GM23338 (cell line): ENCODE measurements at regions not wholly inside any gene's neighbourhood (a gene's known extent, or its start where the extent isn't known, plus 50 kb on each side); places are given as distances from the start of the nearest gene placed in this dataset.

Source experiments
- ATAC-seq: fragments of 200-7000 bp; cut with Tn5 transposase; 3 replicates; pipeline ENCODE4 v1.9.1; 2020
- DNase-seq: peaks from one replicate; pipeline ENCODE4 v3.0.0-alpha.2; 2015; ENCODE audit warnings: low spot score
- H2AFZ ChIP-seq: fragments of 200-600 bp; sonication (generic); 2 replicates; pipeline ENCODE4 v1.8.0; 2016; ENCODE audit warnings: antibody characterized with exemption, mild to moderate bottlenecking, moderate library complexity
- H3F3A ChIP-seq: fragments of 200-600 bp; sonication (generic); replicated peaks from 2 replicates; pipeline ENCODE4 v1.8.0; 2017; ENCODE audit warnings: antibody characterized with exemption, mixed run types, low read depth
- H3K27ac ChIP-seq: fragments of 200-600 bp; sonication (generic); 2 replicates; pipeline ENCODE4 v1.6.1; 2016; ENCODE audit warnings: low read depth
- H3K27me3 ChIP-seq: fragments of 200-600 bp; sonication (generic); 2 replicates; pipeline ENCODE4 v1.8.0; 2016; ENCODE audit warnings: mild to moderate bottlenecking, mixed run types, moderate library complexity; ENCODE audit not compliant: insufficient read depth
- H3K36me3 ChIP-seq: fragments of 200-600 bp; sonication (generic); 2 replicates; pipeline ENCODE4 v1.8.0; 2016; ENCODE audit warnings: mild to moderate bottlenecking; ENCODE audit not compliant: insufficient read depth
- H3K4me1 ChIP-seq: fragments of 200-600 bp; sonication (generic); 2 replicates; pipeline ENCODE4 v1.8.0; 2016; ENCODE audit warnings: mild to moderate bottlenecking, moderate library complexity; ENCODE audit not compliant: insufficient read depth
- H3K4me2 ChIP-seq: fragments of 200-600 bp; sonication (generic); 2 replicates; pipeline ENCODE4 v1.7.1; 2017; ENCODE audit warnings: mixed run types
- H3K4me3 ChIP-seq: fragments of 200-600 bp; sonication (generic); 2 replicates; pipeline ENCODE4 v1.6.1; 2016; ENCODE audit warnings: mixed run types
- H3K79me2 ChIP-seq: fragments of 200-600 bp; sonication (generic); replicated peaks from 2 replicates; pipeline ENCODE4 v1.8.0; 2017; ENCODE audit warnings: mild to moderate bottlenecking; ENCODE audit not compliant: insufficient read depth
- H3K9me2 ChIP-seq: fragments of 200-600 bp; sonication (generic); 2 replicates; pipeline ENCODE4 v1.8.0; 2017; ENCODE audit not compliant: insufficient read depth
- H4K20me1 ChIP-seq: fragments of 200-600 bp; sonication (generic); replicated peaks from 2 replicates; pipeline ENCODE4 v1.8.0; 2017; ENCODE audit warnings: mild to moderate bottlenecking; ENCODE audit not compliant: insufficient read depth
- H3K27ac Mint-ChIP-seq: 2 replicates; pipeline ENCODE4 v1.8.0; 2020; ENCODE audit warnings: inconsistent platforms, mild to moderate bottlenecking, moderate library complexity, mixed read lengths
- H3K27me3 Mint-ChIP-seq: 3 replicates; pipeline ENCODE4 v1.8.0; 2022; ENCODE audit warnings: low read depth, mild to moderate bottlenecking, moderate library complexity, mixed read lengths, inconsistent platforms; ENCODE audit not compliant: insufficient read depth, poor library complexity
- H3K36me3 Mint-ChIP-seq: 3 replicates; pipeline ENCODE4 v1.8.0; 2021; ENCODE audit warnings: low read depth, mild to moderate bottlenecking, inconsistent platforms, moderate library complexity, mixed read lengths
- H3K4me1 Mint-ChIP-seq: 3 replicates; pipeline ENCODE4 v1.8.0; 2020; ENCODE audit warnings: mild to moderate bottlenecking, inconsistent platforms, mixed read lengths
- H3K4me3 Mint-ChIP-seq: 3 replicates; pipeline ENCODE4 v1.8.0; 2021; ENCODE audit warnings: moderate library complexity, mild to moderate bottlenecking, inconsistent platforms, mixed read lengths
- H3K9me3 Mint-ChIP-seq: 3 replicates; pipeline ENCODE4 v1.8.0; 2020; ENCODE audit warnings: moderate library complexity, mild to moderate bottlenecking, inconsistent platforms, mixed read lengths
- CREB1 ChIP-seq: fragments of 250-450 bp; sonication (Bioruptor Pico); IDR thresholded peaks from 2 replicates; pipeline ENCODE4 v1.5.0; 2020; ENCODE audit warnings: low read depth, mild to moderate bottlenecking, moderate library complexity
- CTCF ChIP-seq, 2 experiments: fragments of 200-600 bp in 1 of 2; sonication (generic) in 1 of 2; conservative IDR thresholded peaks; 2 replicates each; pipeline versions ENCODE4 v1.5.1 to v1.6.1; 2016 to 2017; ENCODE audit warnings: antibody characterized with exemption in 2 of 2, low read depth in 2 of 2, mild to moderate bottlenecking in 2 of 2, moderate library complexity in 1 of 2
- EZH2 ChIP-seq: fragments of 200-600 bp; sonication (generic); IDR thresholded peaks from one replicate; pipeline ENCODE4 v1.8.0; 2017; ENCODE audit warnings: antibody characterized with exemption, mild to moderate bottlenecking, low read depth; ENCODE audit not compliant: unreplicated experiment
- EZH2phosphoT487 ChIP-seq: fragments of 200-600 bp; sonication (generic); IDR thresholded peaks from one replicate; pipeline ENCODE4 v1.8.1; 2018; ENCODE audit warnings: antibody characterized with exemption; ENCODE audit not compliant: unreplicated experiment
- JUNB ChIP-seq: IDR thresholded peaks from one replicate; pipeline ENCODE4 v1.6.1; 2016; ENCODE audit warnings: antibody characterized with exemption; ENCODE audit not compliant: unreplicated experiment
- NANOG ChIP-seq: IDR thresholded peaks from 2 replicates; pipeline ENCODE4 v1.6.1; 2016; ENCODE audit warnings: antibody characterized with exemption, borderline replicate concordance
- POLR2AphosphoS5 ChIP-seq: IDR thresholded peaks from 2 replicates; pipeline ENCODE4 v1.6.1; 2016; ENCODE audit warnings: antibody characterized with exemption, low read depth
- STAT1 ChIP-seq: IDR thresholded peaks from one replicate; pipeline ENCODE4 v1.6.1; 2016; ENCODE audit warnings: antibody characterized with exemption; ENCODE audit not compliant: unreplicated experiment
- ZNF114 ChIP-seq: fragments of 250-450 bp; sonication (Bioruptor Pico); IDR thresholded peaks from 2 replicates; pipeline ENCODE4 v1.5.0; 2020; ENCODE audit warnings: mild to moderate bottlenecking, moderate library complexity
- ZNF331 ChIP-seq: fragments of 250-450 bp; sonication (Bioruptor Pico); IDR thresholded peaks from 2 replicates; pipeline ENCODE4 v1.5.0; 2020; ENCODE audit warnings: low read depth, mild to moderate bottlenecking, moderate library complexity
- TF ChIP-seq, protein P1 (sequence below): IDR thresholded peaks from one replicate; pipeline ENCODE4 v1.6.1; 2018; ENCODE audit warnings: antibody characterized with exemption; ENCODE audit not compliant: unreplicated experiment
- TF ChIP-seq, protein P2 (sequence below): fragments of 250-450 bp; sonication (Bioruptor Pico); IDR thresholded peaks from 2 replicates; pipeline ENCODE4 v1.5.0; 2020; ENCODE audit warnings: mild to moderate bottlenecking, moderate library complexity
- TF ChIP-seq, protein P3 (sequence below): IDR thresholded peaks from 2 replicates; pipeline ENCODE4 v1.6.1; 2016; ENCODE audit warnings: antibody characterized with exemption

DNA sequence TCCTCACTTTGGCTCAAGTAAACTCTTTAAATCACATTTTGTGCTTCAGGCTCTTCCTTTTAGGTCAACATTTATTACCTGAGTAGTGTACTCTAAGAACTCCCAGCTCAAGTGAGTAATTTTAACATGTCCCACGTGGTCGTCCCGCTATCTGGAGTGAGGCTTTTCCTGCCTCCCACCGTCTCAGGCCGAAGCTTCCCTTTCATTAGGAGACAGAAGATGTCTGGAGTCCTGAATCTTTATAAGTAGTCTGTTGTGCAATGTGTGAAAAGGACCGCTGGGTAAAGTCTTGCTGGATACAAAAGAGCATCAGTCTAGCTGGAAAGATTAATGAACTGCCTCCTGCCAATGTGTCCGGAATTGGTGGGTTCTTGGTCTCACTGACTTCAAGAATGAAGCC is 117.7 kb upstream of the NEIL3 start:
- no peak overlapping the region; the same call in 1 of the 2 replicates for H2AFZ ChIP-seq
- no peaks in the 10 kb centered on the region for H3K27me3 Mint-ChIP-seq
- H3K4me3 ChIP-seq, result no peak overlapping the region
- H4K20me1 ChIP-seq, result no peaks in the 10 kb centered on the region
- H3K9me3 Mint-ChIP-seq, result peaks cover 13% of the 10 kb centered on the region
- H3K36me3 Mint-ChIP-seq, result peaks cover 18% of the 10 kb centered on the region
- H3K4me3 Mint-ChIP-seq, result no peak overlapping the region
- peaks cover 12% of the 10 kb centered on the region; the same call in 1 of the 2 replicates for H3K4me1 ChIP-seq
- H3K27ac Mint-ChIP-seq, result no peak overlapping the region
- peaks cover 19% of the 10 kb centered on the region for H3K4me1 Mint-ChIP-seq
- no peaks in the 10 kb centered on the region for H3K9me2 ChIP-seq
- no peak for ATAC-seq
- no peak for TF ChIP-seq CTCF (conservative IDR thresholded peaks at IDR 0.05; ENCODE audit: low read depth in 2 of 2)
- TF ChIP-seq, protein P1, sequence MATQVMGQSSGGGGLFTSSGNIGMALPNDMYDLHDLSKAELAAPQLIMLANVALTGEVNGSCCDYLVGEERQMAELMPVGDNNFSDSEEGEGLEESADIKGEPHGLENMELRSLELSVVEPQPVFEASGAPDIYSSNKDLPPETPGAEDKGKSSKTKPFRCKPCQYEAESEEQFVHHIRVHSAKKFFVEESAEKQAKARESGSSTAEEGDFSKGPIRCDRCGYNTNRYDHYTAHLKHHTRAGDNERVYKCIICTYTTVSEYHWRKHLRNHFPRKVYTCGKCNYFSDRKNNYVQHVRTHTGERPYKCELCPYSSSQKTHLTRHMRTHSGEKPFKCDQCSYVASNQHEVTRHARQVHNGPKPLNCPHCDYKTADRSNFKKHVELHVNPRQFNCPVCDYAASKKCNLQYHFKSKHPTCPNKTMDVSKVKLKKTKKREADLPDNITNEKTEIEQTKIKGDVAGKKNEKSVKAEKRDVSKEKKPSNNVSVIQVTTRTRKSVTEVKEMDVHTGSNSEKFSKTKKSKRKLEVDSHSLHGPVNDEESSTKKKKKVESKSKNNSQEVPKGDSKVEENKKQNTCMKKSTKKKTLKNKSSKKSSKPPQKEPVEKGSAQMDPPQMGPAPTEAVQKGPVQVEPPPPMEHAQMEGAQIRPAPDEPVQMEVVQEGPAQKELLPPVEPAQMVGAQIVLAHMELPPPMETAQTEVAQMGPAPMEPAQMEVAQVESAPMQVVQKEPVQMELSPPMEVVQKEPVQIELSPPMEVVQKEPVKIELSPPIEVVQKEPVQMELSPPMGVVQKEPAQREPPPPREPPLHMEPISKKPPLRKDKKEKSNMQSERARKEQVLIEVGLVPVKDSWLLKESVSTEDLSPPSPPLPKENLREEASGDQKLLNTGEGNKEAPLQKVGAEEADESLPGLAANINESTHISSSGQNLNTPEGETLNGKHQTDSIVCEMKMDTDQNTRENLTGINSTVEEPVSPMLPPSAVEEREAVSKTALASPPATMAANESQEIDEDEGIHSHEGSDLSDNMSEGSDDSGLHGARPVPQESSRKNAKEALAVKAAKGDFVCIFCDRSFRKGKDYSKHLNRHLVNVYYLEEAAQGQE, result no peak
- TF ChIP-seq, protein P2, sequence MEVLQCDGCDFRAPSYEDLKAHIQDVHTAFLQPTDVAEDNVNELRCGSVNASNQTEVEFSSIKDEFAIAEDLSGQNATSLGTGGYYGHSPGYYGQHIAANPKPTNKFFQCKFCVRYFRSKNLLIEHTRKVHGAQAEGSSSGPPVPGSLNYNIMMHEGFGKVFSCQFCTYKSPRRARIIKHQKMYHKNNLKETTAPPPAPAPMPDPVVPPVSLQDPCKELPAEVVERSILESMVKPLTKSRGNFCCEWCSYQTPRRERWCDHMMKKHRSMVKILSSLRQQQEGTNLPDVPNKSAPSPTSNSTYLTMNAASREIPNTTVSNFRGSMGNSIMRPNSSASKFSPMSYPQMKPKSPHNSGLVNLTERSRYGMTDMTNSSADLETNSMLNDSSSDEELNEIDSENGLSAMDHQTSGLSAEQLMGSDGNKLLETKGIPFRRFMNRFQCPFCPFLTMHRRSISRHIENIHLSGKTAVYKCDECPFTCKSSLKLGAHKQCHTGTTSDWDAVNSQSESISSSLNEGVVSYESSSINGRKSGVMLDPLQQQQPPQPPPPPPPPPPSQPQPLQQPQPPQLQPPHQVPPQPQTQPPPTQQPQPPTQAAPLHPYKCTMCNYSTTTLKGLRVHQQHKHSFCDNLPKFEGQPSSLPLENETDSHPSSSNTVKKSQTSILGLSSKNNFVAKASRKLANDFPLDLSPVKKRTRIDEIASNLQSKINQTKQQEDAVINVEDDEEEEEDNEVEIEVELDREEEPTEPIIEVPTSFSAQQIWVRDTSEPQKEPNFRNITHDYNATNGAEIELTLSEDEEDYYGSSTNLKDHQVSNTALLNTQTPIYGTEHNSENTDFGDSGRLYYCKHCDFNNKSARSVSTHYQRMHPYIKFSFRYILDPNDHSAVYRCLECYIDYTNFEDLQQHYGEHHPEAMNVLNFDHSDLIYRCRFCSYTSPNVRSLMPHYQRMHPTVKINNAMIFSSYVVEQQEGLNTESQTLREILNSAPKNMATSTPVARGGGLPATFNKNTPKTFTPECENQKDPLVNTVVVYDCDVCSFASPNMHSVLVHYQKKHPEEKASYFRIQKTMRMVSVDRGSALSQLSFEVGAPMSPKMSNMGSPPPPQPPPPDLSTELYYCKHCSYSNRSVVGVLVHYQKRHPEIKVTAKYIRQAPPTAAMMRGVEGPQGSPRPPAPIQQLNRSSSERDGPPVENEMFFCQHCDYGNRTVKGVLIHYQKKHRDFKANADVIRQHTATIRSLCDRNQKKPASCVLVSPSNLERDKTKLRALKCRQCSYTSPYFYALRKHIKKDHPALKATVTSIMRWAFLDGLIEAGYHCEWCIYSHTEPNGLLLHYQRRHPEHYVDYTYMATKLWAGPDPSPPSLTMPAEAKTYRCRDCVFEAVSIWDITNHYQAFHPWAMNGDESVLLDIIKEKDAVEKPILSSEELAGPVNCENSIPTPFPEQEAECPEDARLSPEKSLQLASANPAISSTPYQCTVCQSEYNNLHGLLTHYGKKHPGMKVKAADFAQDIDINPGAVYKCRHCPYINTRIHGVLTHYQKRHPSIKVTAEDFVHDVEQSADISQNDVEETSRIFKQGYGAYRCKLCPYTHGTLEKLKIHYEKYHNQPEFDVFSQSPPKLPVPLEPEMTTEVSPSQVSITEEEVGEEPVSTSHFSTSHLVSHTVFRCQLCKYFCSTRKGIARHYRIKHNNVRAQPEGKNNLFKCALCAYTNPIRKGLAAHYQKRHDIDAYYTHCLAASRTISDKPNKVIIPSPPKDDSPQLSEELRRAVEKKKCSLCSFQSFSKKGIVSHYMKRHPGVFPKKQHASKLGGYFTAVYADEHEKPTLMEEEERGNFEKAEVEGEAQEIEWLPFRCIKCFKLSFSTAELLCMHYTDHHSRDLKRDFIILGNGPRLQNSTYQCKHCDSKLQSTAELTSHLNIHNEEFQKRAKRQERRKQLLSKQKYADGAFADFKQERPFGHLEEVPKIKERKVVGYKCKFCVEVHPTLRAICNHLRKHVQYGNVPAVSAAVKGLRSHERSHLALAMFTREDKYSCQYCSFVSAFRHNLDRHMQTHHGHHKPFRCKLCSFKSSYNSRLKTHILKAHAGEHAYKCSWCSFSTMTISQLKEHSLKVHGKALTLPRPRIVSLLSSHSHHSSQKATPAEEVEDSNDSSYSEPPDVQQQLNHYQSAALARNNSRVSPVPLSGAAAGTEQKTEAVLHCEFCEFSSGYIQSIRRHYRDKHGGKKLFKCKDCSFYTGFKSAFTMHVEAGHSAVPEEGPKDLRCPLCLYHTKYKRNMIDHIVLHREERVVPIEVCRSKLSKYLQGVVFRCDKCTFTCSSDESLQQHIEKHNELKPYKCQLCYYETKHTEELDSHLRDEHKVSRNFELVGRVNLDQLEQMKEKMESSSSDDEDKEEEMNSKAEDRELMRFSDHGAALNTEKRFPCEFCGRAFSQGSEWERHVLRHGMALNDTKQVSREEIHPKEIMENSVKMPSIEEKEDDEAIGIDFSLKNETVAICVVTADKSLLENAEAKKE (CRISPR knock-in tag), result no peak
- no peak for TF ChIP-seq POLR2AphosphoS5
- no peak for TF ChIP-seq ZNF331 (CRISPR knock-in tag)
- TF ChIP-seq, protein P3, sequence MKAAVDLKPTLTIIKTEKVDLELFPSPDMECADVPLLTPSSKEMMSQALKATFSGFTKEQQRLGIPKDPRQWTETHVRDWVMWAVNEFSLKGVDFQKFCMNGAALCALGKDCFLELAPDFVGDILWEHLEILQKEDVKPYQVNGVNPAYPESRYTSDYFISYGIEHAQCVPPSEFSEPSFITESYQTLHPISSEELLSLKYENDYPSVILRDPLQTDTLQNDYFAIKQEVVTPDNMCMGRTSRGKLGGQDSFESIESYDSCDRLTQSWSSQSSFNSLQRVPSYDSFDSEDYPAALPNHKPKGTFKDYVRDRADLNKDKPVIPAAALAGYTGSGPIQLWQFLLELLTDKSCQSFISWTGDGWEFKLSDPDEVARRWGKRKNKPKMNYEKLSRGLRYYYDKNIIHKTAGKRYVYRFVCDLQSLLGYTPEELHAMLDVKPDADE, result no peak
- TF ChIP-seq JUNB, result no peak
- no peak for TF ChIP-seq NANOG
- no peak for TF ChIP-seq ZNF114 (CRISPR knock-in tag)
- TF ChIP-seq EZH2, result no peak
- no peak for TF ChIP-seq EZH2phosphoT487
- no peak for TF ChIP-seq STAT1
- no peak for TF ChIP-seq CREB1
- no peak overlapping the region for H3K4me2 ChIP-seq
- H3K27ac ChIP-seq, result no peak overlapping the region
- no peaks in the 10 kb centered on the region for H3K79me2 ChIP-seq
- no peaks in the 10 kb centered on the region for H3K27me3 ChIP-seq
- DNase-seq, result no peak
- H3F3A ChIP-seq, result no peaks in the 10 kb centered on the region
- H3K36me3 ChIP-seq, result no peaks in the 10 kb centered on the region
